Liver (tissue), 8 donors: ENCODE measurements at regions not wholly inside any gene's neighbourhood (a gene's known extent, or its start where the extent isn't known, plus 50 kb on each side); places are given as distances from the start of the nearest gene placed in this dataset.

ENCODE experiments used
- DNase-seq: peaks from one replicate; pipeline ENCODE4 v3.0.0-alpha.2; 2017; ENCODE audit warnings: low spot score
- H3K27ac ChIP-seq, 2 donors: one replicate each; pipeline ENCODE4 v1.7.0; 2013; ENCODE audit warnings: inconsistent platforms in 2 of 2, low read length in 2 of 2, control low read depth in 1 of 2, low read depth in 1 of 2, mild to moderate bottlenecking in 1 of 2
- H3K27me3 ChIP-seq, 4 donors: one replicate each; pipeline versions ENCODE4 v1.6.1 to v1.7.0; 2013; ENCODE audit warnings: low read length in 3 of 4, inconsistent platforms in 1 of 4, mild to moderate bottlenecking in 1 of 4, moderate library complexity in 1 of 4; ENCODE audit not compliant: control insufficient read depth in 4 of 4, insufficient read depth in 4 of 4
- H3K36me3 ChIP-seq, 4 donors: one replicate each; pipeline versions ENCODE4 v1.6.1 to v1.7.0; 2013; ENCODE audit warnings: low read length in 3 of 4, mild to moderate bottlenecking in 3 of 4, low read depth in 1 of 4, moderate library complexity in 1 of 4; ENCODE audit not compliant: control insufficient read depth in 4 of 4, insufficient read depth in 3 of 4
- H3K4me1 ChIP-seq, 4 donors: one replicate each; pipeline versions ENCODE4 v1.6.1 to v1.7.0; 2013; ENCODE audit warnings: low read length in 3 of 4, mild to moderate bottlenecking in 3 of 4, moderate library complexity in 1 of 4; ENCODE audit not compliant: control insufficient read depth in 4 of 4, insufficient read depth in 4 of 4
- H3K4me3 ChIP-seq, 3 donors: one replicate each; pipeline versions ENCODE4 v1.6.1 to v1.7.0; 2013; ENCODE audit warnings: low read length in 3 of 3, control low read depth in 1 of 3, low read depth in 1 of 3, mild to moderate bottlenecking in 1 of 3
- H3K9ac ChIP-seq, 2 donors: one replicate each; pipeline ENCODE4 v1.7.0; 2013; ENCODE audit warnings: low read length in 2 of 2, mild to moderate bottlenecking in 2 of 2, moderate library complexity in 2 of 2, control low read depth in 1 of 2, low read depth in 1 of 2
- H3K9me3 ChIP-seq, 4 donors: one replicate each; pipeline versions ENCODE4 v1.6.1 to v1.7.0; 2013; ENCODE audit warnings: low read length in 3 of 4; ENCODE audit not compliant: control insufficient read depth in 4 of 4
- ATF3 ChIP-seq: IDR thresholded peaks from 2 replicates; pipeline ENCODE4 v1.6.1; 2016; ENCODE audit warnings: antibody characterized with exemption
- CTCF ChIP-seq: fragments of 150-350 bp; IDR thresholded peaks from 2 replicates; pipeline ENCODE4 v1.5.1; 2017; ENCODE audit warnings: improper control_type of control experiment, low read depth, low read length; ENCODE audit not compliant: missing input control
- EGR1 ChIP-seq, 2 donors: IDR thresholded peaks; 2 replicates each; pipeline ENCODE4 v1.6.1; 2016 to 2018; ENCODE audit warnings: antibody characterized with exemption in 2 of 2, low read depth in 2 of 2
- FOXA1 ChIP-seq: IDR thresholded peaks from 2 replicates; pipeline ENCODE4 v1.6.1; 2016; ENCODE audit warnings: antibody characterized with exemption
- FOXA2 ChIP-seq: IDR thresholded peaks from 2 replicates; pipeline ENCODE4 v1.6.1; 2016; ENCODE audit warnings: antibody characterized with exemption
- GABPA ChIP-seq, 2 donors: IDR thresholded peaks in 1 of 2; conservative IDR thresholded peaks in 1 of 2; 2 replicates each; pipeline ENCODE4 v1.6.1; 2016; ENCODE audit warnings: antibody characterized with exemption in 2 of 2, mild to moderate bottlenecking in 1 of 2, moderate library complexity in 1 of 2
- HNF4A ChIP-seq, 2 donors: conservative IDR thresholded peaks; 2 replicates each; pipeline ENCODE4 v1.6.1; 2016; ENCODE audit warnings: antibody characterized with exemption in 2 of 2, mild to moderate bottlenecking in 2 of 2
- HNF4G ChIP-seq: IDR thresholded peaks from 2 replicates; pipeline ENCODE4 v1.6.1; 2016; ENCODE audit warnings: antibody characterized with exemption
- JUND ChIP-seq, 2 donors: IDR thresholded peaks; 2 replicates each; pipeline ENCODE4 v1.6.1; 2016; ENCODE audit warnings: antibody characterized with exemption in 2 of 2
- MAX ChIP-seq: IDR thresholded peaks from 2 replicates; pipeline ENCODE4 v1.6.1; 2016; ENCODE audit warnings: antibody characterized with exemption
- NR2F2 ChIP-seq: IDR thresholded peaks from 2 replicates; pipeline ENCODE4 v1.6.1; 2016; ENCODE audit warnings: antibody characterized with exemption
- RAD21 ChIP-seq, 2 donors: IDR thresholded peaks; 2 replicates each; pipeline ENCODE4 v1.6.1; 2016; ENCODE audit warnings: antibody characterized with exemption in 2 of 2, mild to moderate bottlenecking in 2 of 2
- REST ChIP-seq: IDR thresholded peaks from 2 replicates; pipeline ENCODE4 v1.6.1; 2016; ENCODE audit warnings: antibody characterized with exemption, mild to moderate bottlenecking
- RXRA ChIP-seq, 2 donors: IDR thresholded peaks; 2 replicates each; pipeline ENCODE4 v1.6.1; 2017 to 2018; ENCODE audit warnings: antibody characterized with exemption in 2 of 2, mild to moderate bottlenecking in 1 of 2
- SP1 ChIP-seq: IDR thresholded peaks from 2 replicates; pipeline ENCODE4 v1.6.1; 2018; ENCODE audit warnings: antibody characterized with exemption, mild to moderate bottlenecking
- TAF1 ChIP-seq: conservative IDR thresholded peaks from 2 replicates; pipeline ENCODE4 v1.6.1; 2016; ENCODE audit warnings: antibody characterized with exemption, mild to moderate bottlenecking
- YY1 ChIP-seq: IDR thresholded peaks from 2 replicates; pipeline ENCODE4 v1.6.1; 2016; ENCODE audit warnings: antibody characterized with exemption, mild to moderate bottlenecking
- ZBTB33 ChIP-seq: IDR thresholded peaks from 2 replicates; pipeline ENCODE4 v1.6.1; 2016; ENCODE audit warnings: antibody characterized with exemption
- WGBS: extraction: QIAGEN DNeasy Blood & Tissue Kit; methylation state at CpG from one replicate; pipeline ENCODE4 v1.1.7; 2013; 5-methylcytosine and 5-hydroxymethylcytosine counted together
- donor health status: healthy.
- donor health status: healthy.
- donor health status: healthy.
- donor health status: healthy.
- donor health status: healthy.

GRCh38 chr2:76613330-76613729 is 902.6 kb upstream of the GCFC2 start:
- Histone ChIP-seq H3K4me1 (no peaks in the 10 kb centered on the region), H3K36me3 (no peaks in the 10 kb centered on the region), H3K27ac (no peak overlapping the region), H3K27me3 (no peaks in the 10 kb centered on the region), H3K9ac (no peak overlapping the region), H3K4me3 (no peak overlapping the region), H3K9me3 (no peaks in the 10 kb centered on the region)
- TF ChIP-seq HNF4G = no peak
- no peak for TF ChIP-seq CTCF
- TF ChIP-seq FOXA2 = no peak
- TF ChIP-seq FOXA1 = no peak
- no peak for TF ChIP-seq SP1
- no peak for TF ChIP-seq RAD21 (IDR thresholded peaks at IDR 0.05)
- TF ChIP-seq YY1 = no peak
- no peak for TF ChIP-seq TAF1
- no peak for TF ChIP-seq ZBTB33
- no peak for TF ChIP-seq GABPA (IDR thresholded peaks at IDR 0.05 in 1 of 2, conservative IDR thresholded peaks at IDR 0.05 in 1 of 2)
- no peak for TF ChIP-seq RXRA (IDR thresholded peaks at IDR 0.05)
- TF ChIP-seq NR2F2 = no peak
- TF ChIP-seq ATF3 = no peak
- TF ChIP-seq JUND (IDR thresholded peaks at IDR 0.05) = no peak
- TF ChIP-seq MAX = no peak
- no peak for TF ChIP-seq EGR1 (IDR thresholded peaks at IDR 0.05; ENCODE audit: low read depth in 2 of 2)
- no peak for TF ChIP-seq REST
- TF ChIP-seq HNF4A (conservative IDR thresholded peaks at IDR 0.05) = no peak
- no peak for DNase-seq

GRCh38 chr2:76612764-76613163 is 902.0 kb upstream of the GCFC2 start:
- Histone ChIP-seq H3K4me1 (no peaks in the 10 kb centered on the region), H3K27me3 (no peaks in the 10 kb centered on the region), H3K4me3 (no peak overlapping the region), H3K9ac (no peak overlapping the region), H3K36me3 (no peaks in the 10 kb centered on the region), H3K9me3 (no peaks in the 10 kb centered on the region), H3K27ac (no peak overlapping the region)
- 51% methylated on average over 2 of the region's 2 CpGs for WGBS
- no peak for DNase-seq
- TF ChIP-seq HNF4G (no peak), RXRA (IDR thresholded peaks at IDR 0.05) (no peak), CTCF (no peak), NR2F2 (no peak), JUND (IDR thresholded peaks at IDR 0.05) (no peak), FOXA1 (no peak), GABPA (IDR thresholded peaks at IDR 0.05 in 1 of 2, conservative IDR thresholded peaks at IDR 0.05 in 1 of 2) (no peak), MAX (no peak), EGR1 (IDR thresholded peaks at IDR 0.05; ENCODE audit: low read depth in 2 of 2) (no peak), FOXA2 (no peak), TAF1 (no peak), HNF4A (conservative IDR thresholded peaks at IDR 0.05) (no peak), ATF3 (no peak), SP1 (no peak)
